ENCODE measurements at regions not wholly inside any gene's neighbourhood (a gene's known extent, or its start where the extent isn't known, plus 50 kb on each side); places are given as distances from the start of the nearest gene placed in this dataset.

DNA sequence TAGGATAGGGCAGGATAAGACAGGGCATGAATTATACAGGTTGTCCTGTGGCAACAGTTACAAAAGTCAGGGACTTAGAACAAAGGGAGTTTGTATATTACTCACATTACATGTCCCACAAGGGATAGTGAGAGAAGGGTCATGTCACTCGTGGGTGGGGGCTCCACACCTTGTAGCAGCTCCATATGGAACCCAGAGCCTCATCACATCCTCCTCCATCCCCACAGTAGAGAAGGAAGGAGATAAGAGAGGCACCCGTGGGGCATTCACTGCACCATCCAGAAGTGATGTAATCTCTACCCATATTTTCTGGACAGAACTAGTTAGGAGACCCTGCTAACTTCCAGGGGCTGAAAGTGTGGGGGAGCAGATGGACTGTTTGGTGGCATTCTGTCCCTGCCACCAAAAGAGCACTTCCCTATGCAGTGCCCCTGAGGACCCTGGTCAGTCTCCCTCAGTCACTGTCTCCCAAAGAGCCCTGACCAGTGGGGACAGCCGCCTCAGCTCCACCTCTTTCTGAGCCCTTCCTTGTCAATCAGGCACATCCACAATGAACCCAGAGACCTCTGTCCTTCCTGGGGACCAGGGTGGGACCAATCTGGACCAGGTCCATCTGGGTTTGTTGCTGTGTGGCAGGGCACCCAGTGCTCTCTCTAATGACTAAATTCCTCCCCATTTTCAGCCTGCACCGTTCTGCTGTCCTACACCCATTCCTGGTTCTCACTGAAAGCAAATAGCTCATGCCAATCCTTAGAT lies 154.8 kb upstream of the ETV3 start:
- no peak overlapping the region for H3K4me3 ChIP-seq (ENCODE audit: low read depth, low read length)
- TF ChIP-seq, protein P1, sequence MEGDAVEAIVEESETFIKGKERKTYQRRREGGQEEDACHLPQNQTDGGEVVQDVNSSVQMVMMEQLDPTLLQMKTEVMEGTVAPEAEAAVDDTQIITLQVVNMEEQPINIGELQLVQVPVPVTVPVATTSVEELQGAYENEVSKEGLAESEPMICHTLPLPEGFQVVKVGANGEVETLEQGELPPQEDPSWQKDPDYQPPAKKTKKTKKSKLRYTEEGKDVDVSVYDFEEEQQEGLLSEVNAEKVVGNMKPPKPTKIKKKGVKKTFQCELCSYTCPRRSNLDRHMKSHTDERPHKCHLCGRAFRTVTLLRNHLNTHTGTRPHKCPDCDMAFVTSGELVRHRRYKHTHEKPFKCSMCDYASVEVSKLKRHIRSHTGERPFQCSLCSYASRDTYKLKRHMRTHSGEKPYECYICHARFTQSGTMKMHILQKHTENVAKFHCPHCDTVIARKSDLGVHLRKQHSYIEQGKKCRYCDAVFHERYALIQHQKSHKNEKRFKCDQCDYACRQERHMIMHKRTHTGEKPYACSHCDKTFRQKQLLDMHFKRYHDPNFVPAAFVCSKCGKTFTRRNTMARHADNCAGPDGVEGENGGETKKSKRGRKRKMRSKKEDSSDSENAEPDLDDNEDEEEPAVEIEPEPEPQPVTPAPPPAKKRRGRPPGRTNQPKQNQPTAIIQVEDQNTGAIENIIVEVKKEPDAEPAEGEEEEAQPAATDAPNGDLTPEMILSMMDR (IDR thresholded peaks at IDR 0.05; ENCODE audit: insufficient read depth, low read length): no peak
- DNase-seq (ENCODE audit: low read depth): no peak

DNA sequence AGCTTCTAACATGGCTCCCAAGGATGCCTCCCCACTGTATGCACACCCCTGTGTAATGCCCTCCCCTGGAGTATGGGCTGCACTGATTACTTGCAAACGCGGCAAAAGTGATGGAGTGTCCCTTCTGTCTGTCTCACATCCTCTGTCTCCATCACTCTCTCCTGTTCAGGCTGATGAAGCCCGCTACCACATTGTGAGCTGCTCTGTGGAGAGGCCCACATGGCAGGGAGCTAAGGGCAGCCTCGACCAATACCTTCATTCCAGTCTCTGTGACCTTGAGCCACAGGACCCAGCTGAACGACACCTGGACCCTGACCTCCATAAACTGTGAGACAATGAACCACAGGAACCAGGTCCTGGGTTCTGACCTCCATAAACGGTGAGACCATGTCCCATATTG lies 154.1 kb upstream of the ETV3 start:
- TF ChIP-seq, protein P1 (IDR thresholded peaks at IDR 0.05; ENCODE audit: insufficient read depth, low read length): no peak
- DNase-seq (ENCODE audit: low read depth): no peak
- H3K4me3 ChIP-seq (ENCODE audit: low read depth, low read length): no peak overlapping the region

DNA sequence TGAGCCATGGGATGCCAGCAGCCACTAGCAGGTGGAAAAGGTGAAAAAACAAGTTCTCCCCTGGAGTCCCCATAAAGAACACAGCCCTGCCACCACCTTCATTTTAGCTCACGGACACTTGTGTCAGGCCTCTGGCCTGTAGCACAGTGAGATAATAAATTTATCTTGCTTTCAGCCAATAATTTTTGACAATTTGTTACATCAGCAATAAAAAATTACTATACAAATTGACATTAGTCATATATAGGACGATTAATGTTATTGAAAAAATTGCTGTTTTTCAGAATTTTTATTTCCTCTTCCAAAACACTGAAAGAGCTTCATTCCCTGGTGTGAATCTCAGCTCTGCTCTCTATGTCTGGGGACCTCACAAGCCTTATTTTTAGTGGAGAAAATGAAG lies 152.9 kb upstream of the ETV3 start:
- no peak overlapping the region for H3K4me3 ChIP-seq (ENCODE audit: low read depth, low read length)
- TF ChIP-seq, protein P1 (IDR thresholded peaks at IDR 0.05; ENCODE audit: insufficient read depth, low read length): no peak
- no peak for DNase-seq (ENCODE audit: low read depth)

DNA sequence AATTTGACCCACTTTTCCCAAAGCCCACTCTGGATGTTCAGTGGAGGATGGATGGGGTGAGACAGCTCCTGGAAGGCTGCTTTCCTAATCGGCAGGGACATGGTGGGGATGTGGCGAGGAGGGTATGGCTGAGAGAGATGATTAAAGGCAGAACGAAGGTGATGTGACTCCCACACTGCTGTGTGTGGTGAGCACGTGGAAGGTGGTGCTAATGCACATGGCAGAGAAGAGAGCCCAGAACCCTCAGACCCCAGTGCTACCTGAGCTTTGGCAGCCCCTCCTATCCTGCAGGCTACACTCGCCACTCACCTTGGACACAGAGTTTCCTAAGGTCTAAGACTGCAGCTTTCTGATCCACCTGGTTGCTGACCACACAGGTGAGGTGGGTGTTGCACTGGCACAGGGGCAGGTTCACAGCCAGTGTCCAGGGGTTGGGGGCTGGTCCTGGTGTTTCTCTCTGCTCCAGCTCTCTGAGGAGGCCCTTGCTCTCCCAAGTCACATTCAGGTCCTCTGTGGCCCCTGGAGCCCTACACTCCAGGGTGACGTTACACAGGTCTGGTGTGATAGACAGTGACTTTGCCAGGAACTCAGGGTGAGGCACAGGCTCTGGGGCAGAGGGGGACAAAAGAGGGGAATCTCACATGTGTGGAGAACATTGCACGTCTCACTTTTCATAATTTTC lies 151.4 kb upstream of the ETV3 start:
- TF ChIP-seq, protein P1 (IDR thresholded peaks at IDR 0.05; ENCODE audit: insufficient read depth, low read length): no peak
- no peak for DNase-seq (ENCODE audit: low read depth)
- H3K4me3 ChIP-seq (ENCODE audit: low read depth, low read length): no peak overlapping the region

DNA sequence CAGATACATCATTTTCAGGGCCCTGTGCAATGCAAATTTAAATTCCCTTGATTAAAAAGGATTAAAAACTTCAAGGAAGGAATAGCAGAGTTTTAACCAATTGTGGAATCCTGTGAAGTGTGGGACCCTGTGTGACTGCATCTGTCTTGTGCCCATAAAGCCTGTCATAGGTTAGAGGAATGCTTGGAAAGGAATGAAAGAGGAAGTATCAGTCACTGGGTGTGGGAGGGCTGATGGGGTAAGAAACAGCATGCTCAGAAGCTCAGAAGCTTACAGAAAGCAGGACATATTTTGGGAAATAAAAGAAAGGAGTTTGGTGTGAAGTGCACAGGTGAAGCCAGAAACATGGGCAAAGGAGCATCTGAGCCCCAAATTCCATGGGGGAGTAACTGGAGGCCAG lies 150.8 kb upstream of the ETV3 start:
- DNase-seq (ENCODE audit: low read depth): no peak
- TF ChIP-seq, protein P1 (IDR thresholded peaks at IDR 0.05; ENCODE audit: insufficient read depth, low read length): no peak
- H3K4me3 ChIP-seq (ENCODE audit: low read depth, low read length): no peak overlapping the region

DNA sequence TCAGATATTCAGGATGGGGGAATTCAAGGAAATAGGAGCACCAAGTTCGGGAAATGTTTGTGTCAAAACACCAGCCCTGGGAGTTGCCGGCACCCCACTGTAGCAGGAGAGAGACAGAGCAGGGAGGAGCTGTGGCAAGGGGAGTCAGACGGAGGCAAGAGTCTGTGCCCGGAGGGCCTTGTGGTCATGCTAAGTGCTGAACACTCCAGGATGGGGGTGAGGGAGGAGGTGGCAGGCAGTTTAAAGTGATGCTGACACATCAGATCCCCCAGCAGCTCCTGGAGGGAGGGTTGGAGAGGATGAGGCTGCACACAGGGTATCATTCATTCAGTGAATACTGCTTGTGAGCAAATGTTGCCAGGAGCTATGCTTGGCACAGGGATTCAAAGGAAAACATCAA lies 150.3 kb upstream of the ETV3 start:
- TF ChIP-seq, protein P1 (IDR thresholded peaks at IDR 0.05; ENCODE audit: insufficient read depth, low read length): no peak
- H3K4me3 ChIP-seq (ENCODE audit: low read depth, low read length): no peak overlapping the region
- no peak for DNase-seq (ENCODE audit: low read depth)

All from fibroblast of the aortic adventitia (primary cell).